Suprapubic skin (tissue), 4 donors: ENCODE measurements at regions not wholly inside any gene's neighbourhood (a gene's known extent, or its start where the extent isn't known, plus 50 kb on each side); places are given as distances from the start of the nearest gene placed in this dataset.

Source experiments
- CTCF ChIP-seq, 2 donors: fragments of 200-600 bp in 1 of 2; fragments of 450-650 bp in 1 of 2; sonication (generic) in 1 of 2; IDR thresholded peaks; one replicate each; pipeline ENCODE4 v1.5.1; 2016 to 2019; ENCODE audit warnings: antibody characterized with exemption in 2 of 2, mild to moderate bottlenecking in 1 of 2, moderate library complexity in 1 of 2
- EP300 ChIP-seq: sonication (generic); formaldehyde crosslinking; IDR thresholded peaks from one replicate; pipeline ENCODE4 v1.6.1; 2017; ENCODE audit warnings: antibody characterized with exemption
- POLR2AphosphoS5 ChIP-seq, 3 donors: sonication (generic); formaldehyde crosslinking; IDR thresholded peaks; one replicate each; pipeline ENCODE4 v1.6.1; 2017; ENCODE audit warnings: antibody characterized with exemption in 3 of 3

GRCh38 chr7:9226500-9226899 lies 793.1 kb downstream of the NXPH1 start:
- TF ChIP-seq POLR2AphosphoS5 (IDR thresholded peaks at IDR 0.05) (no peak), CTCF (IDR thresholded peaks at IDR 0.05) (no peak), EP300 (no peak)
